ENCODE measurements at regions not wholly inside any gene's neighbourhood (a gene's known extent, or its start where the extent isn't known, plus 50 kb on each side); places are given as distances from the start of the nearest gene placed in this dataset.

- 87 to 90% methylated on average over 7 of the region's 7 CpGs for WGBS, 2 donors
- H3K27me3 ChIP-seq, result no peaks in the 10 kb centered on the region
- TF ChIP-seq CTCF (IDR thresholded peaks at IDR 0.05) (no peak), POLR2A (IDR thresholded peaks at IDR 0.05) (no peak)
- H3K9me3 ChIP-seq, result no peaks in the 10 kb centered on the region
- no peak overlapping the region for H3K4me3 ChIP-seq
- DNase-seq (no peak), ATAC-seq (no peak)
- intact Hi-C loops (cut with DNase I), result no loop called here
- H3K27ac ChIP-seq, result no peak overlapping the region
- H3K36me3 ChIP-seq (replicated peaks in 1 of 2; ENCODE audit: insufficient read depth in 1 of 2, low read depth in 2 of 2), result no peaks in the 10 kb centered on the region
- H3K4me1 ChIP-seq, result no peaks in the 10 kb centered on the region
Observed at GRCh38 chr1:55685560-55685959, 470.4 kb upstream of the USP24 start.

GRCh38 chr1:55684131-55684650 lies 469.0 kb upstream of the USP24 start:
- Histone ChIP-seq H3K27ac (no peak overlapping the region), H3K27me3 (no peaks in the 10 kb centered on the region), H3K4me1 (no peaks in the 10 kb centered on the region), H3K36me3 (replicated peaks in 1 of 2; ENCODE audit: insufficient read depth in 1 of 2, low read depth in 2 of 2) (no peaks in the 10 kb centered on the region), H3K9me3 (no peaks in the 10 kb centered on the region), H3K4me3 (no peak overlapping the region)
- intact Hi-C loops (cut with DNase I), result no loop called here
- ATAC-seq (no peak), DNase-seq (no peak)
- TF ChIP-seq POLR2A (IDR thresholded peaks at IDR 0.05) (no peak), CTCF (IDR thresholded peaks at IDR 0.05) (no peak)

GRCh38 chr1:55682198-55682597 lies 467.0 kb upstream of the USP24 start:
- Histone ChIP-seq H3K4me3 (no peak overlapping the region), H3K36me3 (replicated peaks in 1 of 2; ENCODE audit: insufficient read depth in 1 of 2, low read depth in 2 of 2) (no peaks in the 10 kb centered on the region), H3K4me1 (no peaks in the 10 kb centered on the region), H3K9me3 (no peaks in the 10 kb centered on the region), H3K27me3 (no peaks in the 10 kb centered on the region), H3K27ac (no peak overlapping the region)
- ATAC-seq (no peak), DNase-seq (no peak)
- intact Hi-C loops (cut with DNase I), result no loop called here
- WGBS, 2 donors, result 89 to 90% methylated on average over 3 of the region's 3 CpGs
- TF ChIP-seq POLR2A (IDR thresholded peaks at IDR 0.05) (no peak), CTCF (IDR thresholded peaks at IDR 0.05) (no peak)

GRCh38 chr1:55679971-55680370 lies 464.8 kb upstream of the USP24 start:
- no peaks in the 10 kb centered on the region for H3K36me3 ChIP-seq (replicated peaks in 1 of 2; ENCODE audit: insufficient read depth in 1 of 2, low read depth in 2 of 2)
- TF ChIP-seq POLR2A (IDR thresholded peaks at IDR 0.05) (no peak), CTCF (IDR thresholded peaks at IDR 0.05) (no peak)
- no peak for DNase-seq
- no peak for ATAC-seq
- no peak overlapping the region for H3K27ac ChIP-seq
- no peaks in the 10 kb centered on the region for H3K27me3 ChIP-seq
- intact Hi-C loops (cut with DNase I), result no loop called here
- H3K4me1 ChIP-seq, result no peaks in the 10 kb centered on the region
- H3K9me3 ChIP-seq, result no peaks in the 10 kb centered on the region
- no peak overlapping the region for H3K4me3 ChIP-seq

GRCh38 chr1:55673416-55673815 lies 458.3 kb upstream of the USP24 start:
- TF ChIP-seq CTCF (IDR thresholded peaks at IDR 0.05) (no peak), POLR2A (IDR thresholded peaks at IDR 0.05) (no peak)
- no peak overlapping the region for H3K27ac ChIP-seq
- 69 to 72% methylated on average over 1 of the region's 1 CpG for WGBS, 2 donors
- no peak overlapping the region for H3K4me3 ChIP-seq
- ATAC-seq (no peak), DNase-seq (no peak)
- H3K9me3 ChIP-seq, result no peaks in the 10 kb centered on the region
- H3K36me3 ChIP-seq (replicated peaks in 1 of 2; ENCODE audit: insufficient read depth in 1 of 2, low read depth in 2 of 2), result no peaks in the 10 kb centered on the region
- H3K4me1 ChIP-seq, result no peaks in the 10 kb centered on the region
- no peaks in the 10 kb centered on the region for H3K27me3 ChIP-seq
- intact Hi-C loops (cut with DNase I), result no loop called here
